ENCODE measurements at regions not wholly inside any gene's neighbourhood (a gene's known extent, or its start where the extent isn't known, plus 50 kb on each side); places are given as distances from the start of the nearest gene placed in this dataset.

GRCh38 chr16:13507530-13507929, 412.4 kb upstream of the ERCC4 start:
- no peak overlapping the region for H3K56ac ChIP-seq (ENCODE audit: extremely low read depth, insufficient read depth, low read length)
- H2BK120ac ChIP-seq (ENCODE audit: low read depth, low read length): no peak overlapping the region
- H3K14ac ChIP-seq (replicated peaks; ENCODE audit: low read depth, low read length): no peak overlapping the region
- no peaks in the 10 kb centered on the region for H4K20me1 ChIP-seq (ENCODE audit: insufficient read depth, low read length)
- H2BK20ac ChIP-seq (ENCODE audit: low read depth, low read length): no peak overlapping the region
- ATAC-seq (ENCODE audit: low read depth): no peak
- CTCF ChIA-PET: no interaction called here
- no peaks in the 10 kb centered on the region for H3K79me1 ChIP-seq (ENCODE audit: low read depth in 1 of 2, low read length in 2 of 2)
- H3K18ac ChIP-seq (ENCODE audit: low read depth, low read length): no peak overlapping the region
- H3K4me3 ChIP-seq (ENCODE audit: insufficient read depth, low read depth, low read length): no peak overlapping the region
- no peak overlapping the region for H3K27ac ChIP-seq (ENCODE audit: insufficient read depth, low read length)
- H2BK15ac ChIP-seq (ENCODE audit: low read depth, low read length): no peak overlapping the region
- no TSS peak for BruUV-seq (replicated peaks)
- H2AK5ac ChIP-seq (ENCODE audit: low read depth, low read length): no peak overlapping the region
- peaks cover 4% of the 10 kb centered on the region; the same call in 1 of the 2 replicates for H3K9me3 ChIP-seq (ENCODE audit: control insufficient read depth, insufficient read depth, low read length)
- no peaks in the 10 kb centered on the region for H3K36me3 ChIP-seq (ENCODE audit: control insufficient read depth, insufficient read depth, low read length)
- TF ChIP-seq CHD1 (IDR thresholded peaks at IDR 0.05; ENCODE audit: low read depth, low read length) (no peak), NFE2L2 (IDR thresholded peaks at IDR 0.05; ENCODE audit: low read depth, low read length) (no peak), CEBPB (IDR thresholded peaks at IDR 0.05; ENCODE audit: low read depth, low read length) (no peak), BHLHE40 (IDR thresholded peaks at IDR 0.05; ENCODE audit: low read depth, low read length) (no peak), RCOR1 (IDR thresholded peaks at IDR 0.05; ENCODE audit: insufficient replicate concordance, low read length) (no peak), CTCF (conservative IDR thresholded peaks at IDR 0.05; ENCODE audit: low read depth, low read length) (no peak), POLR2A (IDR thresholded peaks at IDR 0.05; ENCODE audit: low read depth, low read length) (no peak), FOS (IDR thresholded peaks at IDR 0.05; ENCODE audit: low read depth, low read length) (no peak), MAZ (IDR thresholded peaks at IDR 0.05; ENCODE audit: borderline replicate concordance, low read depth, low read length) (no peak), RFX5 (IDR thresholded peaks at IDR 0.05; ENCODE audit: low read depth, low read length) (no peak), SMC3 (IDR thresholded peaks at IDR 0.05; ENCODE audit: low read depth, low read length) (no peak), RAD21 (IDR thresholded peaks at IDR 0.05; ENCODE audit: low read length) (no peak), MXI1 (IDR thresholded peaks at IDR 0.05; ENCODE audit: borderline replicate concordance, low read depth, low read length) (no peak), MAFK (IDR thresholded peaks at IDR 0.05; ENCODE audit: low read depth, low read length) (no peak)
- TF ChIP-seq, protein P1, sequence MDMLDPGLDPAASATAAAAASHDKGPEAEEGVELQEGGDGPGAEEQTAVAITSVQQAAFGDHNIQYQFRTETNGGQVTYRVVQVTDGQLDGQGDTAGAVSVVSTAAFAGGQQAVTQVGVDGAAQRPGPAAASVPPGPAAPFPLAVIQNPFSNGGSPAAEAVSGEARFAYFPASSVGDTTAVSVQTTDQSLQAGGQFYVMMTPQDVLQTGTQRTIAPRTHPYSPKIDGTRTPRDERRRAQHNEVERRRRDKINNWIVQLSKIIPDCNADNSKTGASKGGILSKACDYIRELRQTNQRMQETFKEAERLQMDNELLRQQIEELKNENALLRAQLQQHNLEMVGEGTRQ (IDR thresholded peaks at IDR 0.05; ENCODE audit: low read depth, low read length): no peak
- TF ChIP-seq, protein P2, sequence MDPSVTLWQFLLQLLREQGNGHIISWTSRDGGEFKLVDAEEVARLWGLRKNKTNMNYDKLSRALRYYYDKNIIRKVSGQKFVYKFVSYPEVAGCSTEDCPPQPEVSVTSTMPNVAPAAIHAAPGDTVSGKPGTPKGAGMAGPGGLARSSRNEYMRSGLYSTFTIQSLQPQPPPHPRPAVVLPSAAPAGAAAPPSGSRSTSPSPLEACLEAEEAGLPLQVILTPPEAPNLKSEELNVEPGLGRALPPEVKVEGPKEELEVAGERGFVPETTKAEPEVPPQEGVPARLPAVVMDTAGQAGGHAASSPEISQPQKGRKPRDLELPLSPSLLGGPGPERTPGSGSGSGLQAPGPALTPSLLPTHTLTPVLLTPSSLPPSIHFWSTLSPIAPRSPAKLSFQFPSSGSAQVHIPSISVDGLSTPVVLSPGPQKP (IDR thresholded peaks at IDR 0.05; ENCODE audit: borderline replicate concordance, low read depth, low read length): no peak
- H2BK5ac ChIP-seq (ENCODE audit: low read depth, low read length, poor library complexity, severe bottlenecking): no peak overlapping the region
- DNase-seq: no peak
- intact Hi-C loops (cut with micrococcal nuclease): no loop called here
- H3K4me1 ChIP-seq (ENCODE audit: control insufficient read depth, insufficient read depth, low read length): no peaks in the 10 kb centered on the region
- no peak overlapping the region for H4K5ac ChIP-seq (ENCODE audit: low read depth, low read length)
- no peaks in the 10 kb centered on the region for H3K9me1 ChIP-seq (ENCODE audit: insufficient read depth, low read length)
- H3K9ac ChIP-seq (ENCODE audit: low read depth, low read length): no peak overlapping the region
- H3K4ac ChIP-seq (ENCODE audit: low read depth, low read length): no peak overlapping the region
- 17% methylated on average over 1 of the region's 5 CpGs; no CpG with 5 or more reads in 1 of the 2 experiments for WGBS, 2 experiments (ENCODE audit: extremely low coverage in 2 of 2, insufficient read length in 1 of 2)
- no peak overlapping the region for H2AK9ac ChIP-seq (replicated peaks; ENCODE audit: low read depth, low read length, poor library complexity)
- dilution Hi-C loops (cut with HindIII; ENCODE audit: low sequenced_read_pairs, unreplicated experiment): no loop called here
- H3K23ac ChIP-seq (ENCODE audit: low read depth, low read length): no peak overlapping the region
- no peaks in the 10 kb centered on the region for H3K27me3 ChIP-seq (ENCODE audit: control insufficient read depth, insufficient read depth, low read length)
- in situ Hi-C loops (cut with MboI; ENCODE audit: low sequenced_read_pairs): no loop called here
- H3K4me2 ChIP-seq (ENCODE audit: low read depth, low read length): no peak overlapping the region
- no peak overlapping the region for H2AFZ ChIP-seq (replicated peaks; ENCODE audit: low read length, poor library complexity)
- H4K8ac ChIP-seq (ENCODE audit: low read depth in 2 of 2, low read length in 2 of 2): no peak overlapping the region
- POLR2A ChIA-PET (ENCODE audit: unreplicated experiment): no interaction called here
- H4K91ac ChIP-seq (ENCODE audit: insufficient read depth, low read depth, low read length): no peak overlapping the region

Measured in IMR-90 (cell line).